GM18858 (cell line): ENCODE measurements at regions not wholly inside any gene's neighbourhood (a gene's known extent, or its start where the extent isn't known, plus 50 kb on each side); places are given as distances from the start of the nearest gene placed in this dataset.
"Not testable (repeated sequence)": the region's sequence is repeated elsewhere in the genome, so short reads cannot be mapped to it uniquely, and the experiment has no call there.

Experiments used
- ATAC-seq: cut with Tn5 transposase; IDR thresholded peaks from one replicate; pipeline ENCODE4 v1.9.1; 2021; ENCODE audit not compliant: unreplicated experiment

GRCh38 chr16:85529489-85530369 is 83.4 kb upstream of the GSE1 start:
- no peak for ATAC-seq

- no peak for ATAC-seq
Observed at GRCh38 chr16:85530370-85530739, 82.8 kb upstream of the GSE1 start.

GRCh38 chr16:85531516-85531915 is 81.6 kb upstream of the GSE1 start:
- ATAC-seq: no peak

GRCh38 chr16:85532147-85532546 is 81.0 kb upstream of the GSE1 start:
- no peak for ATAC-seq

GRCh38 chr16:85533593-85533992 is 79.5 kb upstream of the GSE1 start:
- ATAC-seq: not testable (repeated sequence)

GRCh38 chr16:85534536-85535351 is 78.4 kb upstream of the GSE1 start:
- no peak for ATAC-seq

- ATAC-seq: no peak
Observed at GRCh38 chr16:85535352-85536072, 77.6 kb upstream of the GSE1 start.

- no peak for ATAC-seq
Observed at GRCh38 chr16:85536073-85536410, 77.1 kb upstream of the GSE1 start.

GRCh38 chr16:85536411-85537330 is 76.5 kb upstream of the GSE1 start:
- ATAC-seq: no peak

- ATAC-seq: no peak
Observed at GRCh38 chr16:85537331-85537788, 75.8 kb upstream of the GSE1 start.

GRCh38 chr16:85537795-85538401 is 75.2 kb upstream of the GSE1 start:
- no peak for ATAC-seq

GRCh38 chr16:85539084-85539483 is 74.0 kb upstream of the GSE1 start:
- ATAC-seq: no peak

GRCh38 chr16:85539629-85540291 is 73.4 kb upstream of the GSE1 start:
- ATAC-seq: no peak

GRCh38 chr16:85541181-85541580 is 71.9 kb upstream of the GSE1 start:
- no peak for ATAC-seq

GRCh38 chr16:85541619-85541979 is 71.5 kb upstream of the GSE1 start:
- no peak for ATAC-seq

- no peak for ATAC-seq
Observed at GRCh38 chr16:85541980-85542900, 70.9 kb upstream of the GSE1 start.

GRCh38 chr16:85543536-85543935 is 69.6 kb upstream of the GSE1 start:
- no peak for ATAC-seq

- no peak for ATAC-seq
Observed at GRCh38 chr16:85544016-85544415, 69.1 kb upstream of the GSE1 start.

GRCh38 chr16:85544668-85545067 is 68.5 kb upstream of the GSE1 start:
- no peak for ATAC-seq
